ENCODE measurements at regions not wholly inside any gene's neighbourhood (a gene's known extent, or its start where the extent isn't known, plus 50 kb on each side); places are given as distances from the start of the nearest gene placed in this dataset.
"Not testable (repeated sequence)": the region's sequence is repeated elsewhere in the genome, so short reads cannot be mapped to it uniquely, and the experiment has no call there.

- DNase-seq = no peak
These were observed 264.5 kb downstream of the SDHAF3 start for GRCh38 chr7:97381815-97382554.

- DNase-seq = no peak
These were observed 272.6 kb downstream of the SDHAF3 start for GRCh38 chr7:97390052-97390451.

- no peak for DNase-seq
These were observed 273.6 kb downstream of the SDHAF3 start for GRCh38 chr7:97390915-97391593.

GRCh38 chr7:97401398-97401797 is 283.9 kb downstream of the SDHAF3 start:
- no peak for DNase-seq

- no peak for DNase-seq
These were observed 288.3 kb downstream of the SDHAF3 start for GRCh38 chr7:97405835-97406234.

- DNase-seq = no peak
These were observed 289.6 kb downstream of the SDHAF3 start for GRCh38 chr7:97407106-97407505.

GRCh38 chr7:97409346-97409745 is 291.8 kb downstream of the SDHAF3 start:
- no peak for DNase-seq

- no peak for DNase-seq
These were observed 300.8 kb downstream of the SDHAF3 start for GRCh38 chr7:97418312-97418711.

GRCh38 chr7:97419898-97420297 is 302.4 kb downstream of the SDHAF3 start:
- DNase-seq = no peak

GRCh38 chr7:97421307-97421930 is 303.9 kb downstream of the SDHAF3 start:
- no peak for DNase-seq

GRCh38 chr7:97422046-97422445 is 304.5 kb downstream of the SDHAF3 start:
- DNase-seq = no peak

GRCh38 chr7:97430006-97430405 is 301.9 kb upstream of the TAC1 start:
- DNase-seq = no peak

GRCh38 chr7:97439637-97440214 is 292.2 kb upstream of the TAC1 start:
- DNase-seq = no peak

GRCh38 chr7:97446361-97446760 is 285.5 kb upstream of the TAC1 start:
- DNase-seq = no peak

GRCh38 chr7:97449448-97449847 is 282.4 kb upstream of the TAC1 start:
- not testable (repeated sequence) for DNase-seq

- no peak for DNase-seq
These were observed 281.4 kb upstream of the TAC1 start for GRCh38 chr7:97450516-97450915.

GRCh38 chr7:97454636-97455035 is 277.2 kb upstream of the TAC1 start:
- no peak for DNase-seq

- no peak for DNase-seq
These were observed 274.8 kb upstream of the TAC1 start for GRCh38 chr7:97457054-97457453.

GRCh38 chr7:97460433-97460832 is 271.5 kb upstream of the TAC1 start:
- no peak for DNase-seq

GRCh38 chr7:97461596-97461995 is 270.3 kb upstream of the TAC1 start:
- no peak for DNase-seq

GRCh38 chr7:97466071-97466470 is 265.8 kb upstream of the TAC1 start:
- DNase-seq = no peak

- DNase-seq = no peak
These were observed 264.7 kb upstream of the TAC1 start for GRCh38 chr7:97466999-97467740.

GRCh38 chr7:97468493-97468892 is 263.4 kb upstream of the TAC1 start:
- DNase-seq = no peak

Measured in 8988T (cell line).